ENCODE measurements at regions not wholly inside any gene's neighbourhood (a gene's known extent, or its start where the extent isn't known, plus 50 kb on each side); places are given as distances from the start of the nearest gene placed in this dataset.

DNA sequence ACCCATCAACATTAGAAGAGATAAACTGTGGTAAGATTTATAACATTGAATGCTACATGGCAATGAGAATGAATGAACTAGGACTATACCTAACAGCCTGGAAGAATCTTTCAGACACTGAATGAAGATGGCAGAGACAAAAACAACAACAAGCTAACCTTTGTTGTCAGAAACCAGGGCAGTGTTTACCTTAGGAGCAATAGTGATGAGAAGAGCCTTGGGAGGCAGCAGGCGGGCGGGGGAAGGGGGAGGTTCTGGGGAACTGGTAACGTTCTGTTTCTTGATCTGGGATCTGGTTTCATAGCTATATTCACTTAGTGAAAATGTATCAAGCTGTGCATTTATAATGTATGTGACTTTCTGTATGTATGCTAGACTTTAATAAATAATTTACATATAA lies 139.0 kb upstream of the TNRC6C start:
- FAIRE-seq = no peak
- no peak for DNase-seq (ENCODE audit: insufficient read length, low spot score)
- no peak for TF ChIP-seq POU2F2 (IDR thresholded peaks at IDR 0.05; ENCODE audit: low read depth, low read length)
- no peak for TF ChIP-seq POLR2AphosphoS5 (IDR thresholded peaks at IDR 0.05; ENCODE audit: low read depth, low read length)
- TF ChIP-seq SPI1 (IDR thresholded peaks at IDR 0.05; ENCODE audit: low read depth, low read length) = no peak
- TF ChIP-seq PAX5 (IDR thresholded peaks at IDR 0.05; ENCODE audit: insufficient read depth, low read length, severe bottlenecking) = no peak
- TF ChIP-seq POLR2A (IDR thresholded peaks at IDR 0.05; ENCODE audit: low read depth, low read length) = no peak
- TF ChIP-seq TAF1 (IDR thresholded peaks at IDR 0.05; ENCODE audit: low read depth, low read length) = no peak

DNA sequence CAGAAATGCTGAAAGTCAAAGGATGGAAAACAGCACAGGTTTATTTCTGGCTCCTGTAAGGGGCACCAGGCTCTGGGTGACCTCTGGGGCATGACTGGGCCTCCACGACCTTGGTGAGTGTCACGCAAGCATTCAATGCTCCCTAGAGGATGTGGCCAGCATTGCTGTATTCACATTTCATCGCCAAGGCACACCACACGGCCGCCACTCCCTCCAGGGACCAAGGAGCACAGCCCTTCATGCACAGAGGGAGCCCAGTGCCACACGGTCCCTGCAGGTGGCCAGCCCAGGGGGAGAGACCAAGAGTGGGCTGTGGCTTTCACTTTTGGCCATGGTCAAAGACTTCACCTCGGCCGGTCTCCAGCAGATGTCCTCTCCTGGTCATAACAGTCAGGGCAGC lies 137.4 kb upstream of the TNRC6C start:
- TF ChIP-seq PAX5 (IDR thresholded peaks at IDR 0.05; ENCODE audit: insufficient read depth, low read length, severe bottlenecking) (no peak), POU2F2 (IDR thresholded peaks at IDR 0.05; ENCODE audit: low read depth, low read length) (no peak), POLR2A (IDR thresholded peaks at IDR 0.05; ENCODE audit: low read depth, low read length) (no peak), SPI1 (IDR thresholded peaks at IDR 0.05; ENCODE audit: low read depth, low read length) (no peak), POLR2AphosphoS5 (IDR thresholded peaks at IDR 0.05; ENCODE audit: low read depth, low read length) (no peak), TAF1 (IDR thresholded peaks at IDR 0.05; ENCODE audit: low read depth, low read length) (no peak)
- DNase-seq (ENCODE audit: insufficient read length, low spot score) = peak; percentile 33
- FAIRE-seq = peak; percentile 61

GRCh38 chr17:77822302-77823030 lies 136.0 kb upstream of the TNRC6C start:
- no peak for FAIRE-seq

DNA sequence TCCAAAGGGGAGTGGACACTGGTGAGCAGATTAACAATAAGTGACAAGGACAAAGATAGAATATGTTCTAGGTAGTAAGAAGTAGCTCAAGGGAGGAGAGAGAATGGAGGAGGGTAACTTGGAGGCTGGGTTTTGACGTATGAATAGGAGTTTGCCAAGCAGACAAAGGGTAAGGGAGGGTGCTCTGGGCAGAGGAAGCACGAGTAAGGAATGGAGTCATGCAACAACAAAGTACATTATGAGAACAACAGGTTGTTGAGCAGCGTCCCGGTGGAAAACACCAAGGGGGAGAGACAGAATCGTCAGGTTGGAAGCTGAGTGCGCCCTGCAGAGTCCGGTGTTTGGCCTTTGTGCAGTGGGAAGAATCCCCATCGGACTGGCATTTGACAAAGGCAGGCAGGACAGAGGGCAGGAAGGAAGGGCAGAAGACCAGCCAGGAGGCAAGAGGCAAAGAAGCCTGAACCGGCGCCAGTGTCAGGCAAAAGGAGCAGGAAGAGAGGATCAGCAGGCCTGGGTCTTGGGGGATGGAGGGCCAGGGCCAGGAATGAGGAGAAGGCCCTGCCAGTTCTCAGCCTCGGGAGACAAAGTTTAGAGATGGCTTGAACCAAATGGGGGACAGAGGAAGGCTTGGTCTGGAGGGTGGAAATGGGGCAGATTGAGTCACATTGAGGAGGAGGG lies 134.3 kb upstream of the TNRC6C start:
- no peak for FAIRE-seq
- TF ChIP-seq POLR2AphosphoS5 (IDR thresholded peaks at IDR 0.05; ENCODE audit: low read depth, low read length) (no peak), PAX5 (IDR thresholded peaks at IDR 0.05; ENCODE audit: insufficient read depth, low read length, severe bottlenecking) (no peak), TAF1 (IDR thresholded peaks at IDR 0.05; ENCODE audit: low read depth, low read length) (no peak), SPI1 (IDR thresholded peaks at IDR 0.05; ENCODE audit: low read depth, low read length) (no peak)
- DNase-seq (ENCODE audit: insufficient read length, low spot score) = no peak

More at GRCh38 chr17:77822302-77823030, 136.0 kb upstream of the TNRC6C start:
- no peak for DNase-seq (ENCODE audit: insufficient read length, low spot score)
- TF ChIP-seq POLR2AphosphoS5 (IDR thresholded peaks at IDR 0.05; ENCODE audit: low read depth, low read length) (no peak), TAF1 (IDR thresholded peaks at IDR 0.05; ENCODE audit: low read depth, low read length) (no peak), POU2F2 (IDR thresholded peaks at IDR 0.05; ENCODE audit: low read depth, low read length) (no peak), POLR2A (IDR thresholded peaks at IDR 0.05; ENCODE audit: low read depth, low read length) (no peak), SPI1 (IDR thresholded peaks at IDR 0.05; ENCODE audit: low read depth, low read length) (no peak), PAX5 (IDR thresholded peaks at IDR 0.05; ENCODE audit: insufficient read depth, low read length, severe bottlenecking) (no peak)

DNA sequence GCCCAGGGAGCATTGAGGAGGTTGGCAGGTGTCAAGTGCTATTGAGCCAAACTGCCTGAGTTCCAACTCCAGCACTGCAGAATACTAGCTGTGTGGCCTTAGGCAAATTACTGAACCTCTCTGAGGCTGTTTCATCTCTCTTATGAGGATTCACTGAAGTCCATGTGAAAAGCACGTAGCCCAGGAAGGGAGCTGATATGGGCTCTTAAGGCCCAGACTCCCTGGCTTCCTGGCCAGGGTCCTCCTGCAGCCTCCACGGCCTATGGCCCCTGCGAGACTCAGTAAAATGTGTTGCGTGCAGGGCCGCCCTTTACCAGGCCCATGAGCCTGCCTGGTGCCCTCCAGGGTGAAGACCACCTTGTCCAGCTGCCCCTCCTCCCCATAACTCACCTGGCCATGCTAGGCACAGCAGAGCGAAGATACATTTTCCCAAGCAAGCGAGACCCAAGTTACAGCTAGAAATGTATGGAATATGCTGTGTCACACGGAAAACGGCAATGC lies 133.7 kb upstream of the TNRC6C start:
- DNase-seq (ENCODE audit: insufficient read length, low spot score) (no peak), FAIRE-seq (no peak)
- TF ChIP-seq POLR2AphosphoS5 (IDR thresholded peaks at IDR 0.05; ENCODE audit: low read depth, low read length) (no peak), PAX5 (IDR thresholded peaks at IDR 0.05; ENCODE audit: insufficient read depth, low read length, severe bottlenecking) (no peak), POU2F2 (IDR thresholded peaks at IDR 0.05; ENCODE audit: low read depth, low read length) (no peak), POLR2A (IDR thresholded peaks at IDR 0.05; ENCODE audit: low read depth, low read length) (no peak), SPI1 (IDR thresholded peaks at IDR 0.05; ENCODE audit: low read depth, low read length) (no peak), TAF1 (IDR thresholded peaks at IDR 0.05; ENCODE audit: low read depth, low read length) (no peak)

GRCh38 chr17:77825621-77826020 lies 132.9 kb upstream of the TNRC6C start:
- TF ChIP-seq POLR2AphosphoS5 (IDR thresholded peaks at IDR 0.05; ENCODE audit: low read depth, low read length) (no peak), SPI1 (IDR thresholded peaks at IDR 0.05; ENCODE audit: low read depth, low read length) (no peak), POU2F2 (IDR thresholded peaks at IDR 0.05; ENCODE audit: low read depth, low read length) (no peak), PAX5 (IDR thresholded peaks at IDR 0.05; ENCODE audit: insufficient read depth, low read length, severe bottlenecking) (no peak), POLR2A (IDR thresholded peaks at IDR 0.05; ENCODE audit: low read depth, low read length) (no peak), TAF1 (IDR thresholded peaks at IDR 0.05; ENCODE audit: low read depth, low read length) (no peak)
- FAIRE-seq = no peak
- no peak for DNase-seq (ENCODE audit: insufficient read length, low spot score)

- no peak for TF ChIP-seq TAF1 (IDR thresholded peaks at IDR 0.05; ENCODE audit: low read depth, low read length)
- TF ChIP-seq SPI1 (IDR thresholded peaks at IDR 0.05; ENCODE audit: low read depth, low read length) = no peak
- TF ChIP-seq PAX5 (IDR thresholded peaks at IDR 0.05; ENCODE audit: insufficient read depth, low read length, severe bottlenecking) = no peak
- TF ChIP-seq POLR2A (IDR thresholded peaks at IDR 0.05; ENCODE audit: low read depth, low read length) = no peak
- no peak for TF ChIP-seq POLR2AphosphoS5 (IDR thresholded peaks at IDR 0.05; ENCODE audit: low read depth, low read length)
- no peak for TF ChIP-seq POU2F2 (IDR thresholded peaks at IDR 0.05; ENCODE audit: low read depth, low read length)
- FAIRE-seq (no peak), DNase-seq (ENCODE audit: insufficient read length, low spot score) (no peak)
Measured at GRCh38 chr17:77826132-77826873, 132.2 kb upstream of the TNRC6C start.

DNA sequence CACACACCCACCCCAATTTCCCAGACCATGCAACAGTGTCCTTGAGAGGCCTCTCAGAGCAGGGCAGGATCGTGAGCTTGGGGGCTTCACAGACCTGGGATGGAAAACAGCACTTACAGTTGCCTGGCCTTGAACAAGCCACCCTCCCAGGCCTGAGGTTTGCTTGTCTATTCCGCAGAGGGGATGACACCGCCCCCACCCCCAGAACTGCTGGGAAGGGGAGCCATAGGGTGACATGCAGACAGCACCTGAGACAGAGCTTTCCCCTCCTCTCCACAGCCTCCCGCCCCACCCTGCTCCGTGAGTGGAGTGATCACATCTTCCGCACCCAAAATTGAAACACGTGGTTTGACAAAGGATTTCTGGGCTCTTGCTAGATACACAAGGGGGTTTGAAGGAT lies 131.5 kb upstream of the TNRC6C start:
- no peak for FAIRE-seq
- TF ChIP-seq POLR2AphosphoS5 (IDR thresholded peaks at IDR 0.05; ENCODE audit: low read depth, low read length) (no peak), PAX5 (IDR thresholded peaks at IDR 0.05; ENCODE audit: insufficient read depth, low read length, severe bottlenecking) (no peak), POLR2A (IDR thresholded peaks at IDR 0.05; ENCODE audit: low read depth, low read length) (no peak), POU2F2 (IDR thresholded peaks at IDR 0.05; ENCODE audit: low read depth, low read length) (no peak), SPI1 (IDR thresholded peaks at IDR 0.05; ENCODE audit: low read depth, low read length) (no peak), TAF1 (IDR thresholded peaks at IDR 0.05; ENCODE audit: low read depth, low read length) (no peak)
- DNase-seq (ENCODE audit: insufficient read length, low spot score) = no peak

DNA sequence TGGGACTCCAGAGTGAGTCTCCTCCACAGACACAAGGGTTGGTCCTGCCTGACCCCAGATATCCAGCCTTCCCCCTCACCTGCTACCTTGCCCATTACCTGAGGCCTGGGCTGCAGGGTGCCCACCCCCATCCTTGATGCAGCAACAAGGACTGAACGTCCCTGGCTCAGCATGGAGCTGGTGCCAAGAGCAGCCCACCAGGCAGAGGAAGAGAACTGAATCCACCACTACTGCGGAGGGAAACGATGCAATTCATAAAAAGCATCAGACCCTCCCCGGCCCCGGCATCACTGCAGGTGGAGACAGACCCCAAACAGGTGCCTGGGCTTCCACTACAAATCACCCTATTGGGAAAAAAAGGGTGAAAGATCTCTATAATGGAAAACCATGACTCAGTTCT lies 131.0 kb upstream of the TNRC6C start:
- no peak for TF ChIP-seq POU2F2 (IDR thresholded peaks at IDR 0.05; ENCODE audit: low read depth, low read length)
- FAIRE-seq = no peak

More for the DNA sequence above, 131.0 kb upstream of the TNRC6C start:
- DNase-seq (ENCODE audit: insufficient read length, low spot score) = no peak
